ENCODE measurements at regions not wholly inside any gene's neighbourhood (a gene's known extent, or its start where the extent isn't known, plus 50 kb on each side); places are given as distances from the start of the nearest gene placed in this dataset.
A peak's percentile ranks its signal among the peaks of the same experiment; 100 is the strongest.

DNA sequence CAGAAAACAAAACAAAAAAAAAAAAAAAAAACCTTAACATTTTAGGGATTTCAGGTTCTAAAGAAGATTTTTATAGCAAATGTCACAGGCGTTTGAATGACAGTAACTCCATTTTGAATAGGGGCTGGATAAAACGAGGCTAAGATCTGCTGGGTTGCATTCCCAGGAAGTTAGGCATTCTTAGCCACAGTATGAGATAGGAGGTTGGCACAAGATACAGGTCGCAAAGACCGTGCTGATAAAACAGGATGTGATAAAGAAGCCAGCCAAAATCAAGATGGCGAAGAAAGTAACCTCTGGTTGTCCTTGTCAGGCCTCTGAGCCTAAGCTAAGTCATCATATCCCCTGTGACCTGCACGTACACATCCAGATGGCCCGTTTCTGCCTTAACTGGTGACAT is 425.6 kb upstream of the PTPRD start:
- no peak for DNase-seq (ENCODE audit: low read depth)
- TF ChIP-seq, protein P1, sequence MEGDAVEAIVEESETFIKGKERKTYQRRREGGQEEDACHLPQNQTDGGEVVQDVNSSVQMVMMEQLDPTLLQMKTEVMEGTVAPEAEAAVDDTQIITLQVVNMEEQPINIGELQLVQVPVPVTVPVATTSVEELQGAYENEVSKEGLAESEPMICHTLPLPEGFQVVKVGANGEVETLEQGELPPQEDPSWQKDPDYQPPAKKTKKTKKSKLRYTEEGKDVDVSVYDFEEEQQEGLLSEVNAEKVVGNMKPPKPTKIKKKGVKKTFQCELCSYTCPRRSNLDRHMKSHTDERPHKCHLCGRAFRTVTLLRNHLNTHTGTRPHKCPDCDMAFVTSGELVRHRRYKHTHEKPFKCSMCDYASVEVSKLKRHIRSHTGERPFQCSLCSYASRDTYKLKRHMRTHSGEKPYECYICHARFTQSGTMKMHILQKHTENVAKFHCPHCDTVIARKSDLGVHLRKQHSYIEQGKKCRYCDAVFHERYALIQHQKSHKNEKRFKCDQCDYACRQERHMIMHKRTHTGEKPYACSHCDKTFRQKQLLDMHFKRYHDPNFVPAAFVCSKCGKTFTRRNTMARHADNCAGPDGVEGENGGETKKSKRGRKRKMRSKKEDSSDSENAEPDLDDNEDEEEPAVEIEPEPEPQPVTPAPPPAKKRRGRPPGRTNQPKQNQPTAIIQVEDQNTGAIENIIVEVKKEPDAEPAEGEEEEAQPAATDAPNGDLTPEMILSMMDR (conservative IDR thresholded peaks at IDR 0.05; ENCODE audit: low read depth, low read length) = no peak
- no peak overlapping the region for H3K4me3 ChIP-seq (ENCODE audit: low read length)

DNA sequence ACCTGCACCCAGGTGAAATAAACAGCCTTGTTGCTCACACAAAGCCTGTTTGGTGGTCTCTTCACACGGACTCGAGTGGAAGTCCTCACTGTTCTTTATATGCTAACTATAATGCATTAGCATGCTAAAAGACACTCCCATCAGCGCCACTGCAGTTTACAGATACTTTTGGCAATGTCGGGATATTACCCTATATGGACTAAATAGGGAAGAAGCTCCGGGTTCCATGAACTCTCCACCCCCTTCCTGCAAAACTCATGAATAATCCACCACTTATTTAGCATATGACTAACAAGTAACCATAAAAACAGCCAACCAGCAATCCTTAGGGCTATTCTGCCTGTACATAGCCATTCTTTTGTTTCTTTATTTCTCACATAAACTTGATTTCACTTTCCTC is 426.2 kb upstream of the PTPRD start:
- TF ChIP-seq, protein P1 (conservative IDR thresholded peaks at IDR 0.05; ENCODE audit: low read depth, low read length) = no peak
- DNase-seq (ENCODE audit: low read depth) = no peak
- H3K4me3 ChIP-seq (ENCODE audit: low read length) = no peak overlapping the region

DNA sequence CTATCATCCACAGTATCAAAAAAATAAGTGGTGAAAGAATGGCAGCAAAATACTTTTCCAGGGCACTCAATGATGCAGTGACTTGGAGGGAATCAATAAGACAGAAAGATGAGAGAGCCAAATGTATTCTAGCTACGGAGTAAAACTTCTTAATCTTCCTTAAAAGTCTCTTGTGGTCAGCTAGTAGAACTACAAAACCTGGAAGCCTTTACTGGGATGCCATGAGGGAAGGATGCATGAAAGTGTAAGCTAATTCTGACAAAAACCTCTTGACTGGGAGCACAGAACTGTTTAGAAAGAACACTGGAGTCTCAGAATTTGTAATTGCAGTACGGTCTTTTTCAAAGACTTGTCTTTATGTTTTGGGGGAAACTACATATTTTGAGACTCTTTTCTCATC is 432.8 kb upstream of the PTPRD start:
- TF ChIP-seq, protein P1 (conservative IDR thresholded peaks at IDR 0.05; ENCODE audit: low read depth, low read length) = peak; percentile 18
- no peak overlapping the region for H3K4me3 ChIP-seq (ENCODE audit: low read length)
- DNase-seq (ENCODE audit: low read depth) = no peak

DNA sequence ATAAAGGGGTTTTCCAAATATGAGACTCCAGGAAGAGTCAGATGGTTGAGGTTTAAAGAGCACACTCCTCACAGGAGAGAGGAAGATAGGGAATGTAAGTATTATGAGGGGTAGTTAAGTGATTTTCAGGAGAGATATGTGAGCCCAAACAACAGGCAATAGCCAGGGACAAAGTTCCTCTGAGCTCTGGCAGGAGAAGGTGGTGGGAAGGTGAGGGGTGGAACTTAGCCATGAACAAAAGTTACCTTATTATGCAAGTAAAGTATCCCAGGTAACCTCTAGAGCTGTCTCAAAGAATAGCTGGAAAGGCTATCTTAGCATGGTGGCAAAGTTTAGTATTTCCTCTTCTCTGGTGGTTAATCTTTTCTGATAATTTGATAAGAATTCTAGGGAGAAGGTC is 450.5 kb upstream of the PTPRD start:
- H3K4me3 ChIP-seq (ENCODE audit: low read length) = no peak overlapping the region
- no peak for DNase-seq (ENCODE audit: low read depth)
- TF ChIP-seq, protein P1 (conservative IDR thresholded peaks at IDR 0.05; ENCODE audit: low read depth, low read length) = no peak

DNA sequence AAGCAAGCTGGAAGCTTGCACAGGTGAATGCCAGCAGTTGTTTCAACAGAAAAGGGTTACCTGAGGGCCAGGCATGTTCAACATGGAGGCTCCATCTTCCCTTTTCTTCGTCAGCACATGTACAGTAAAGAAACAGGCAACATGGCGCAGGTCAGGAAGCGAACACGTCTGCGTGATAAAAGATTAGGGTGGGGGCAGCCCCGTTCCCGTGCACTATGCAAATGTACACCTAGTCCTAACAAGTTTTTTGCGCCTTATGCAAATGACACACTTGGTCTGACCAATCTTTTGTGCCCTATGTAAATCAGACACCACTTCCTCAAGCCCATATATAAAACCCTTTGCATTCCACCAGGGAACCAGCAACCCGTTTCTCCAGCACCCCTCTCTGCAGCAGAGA is 452.1 kb upstream of the PTPRD start:
- no peak overlapping the region for H3K4me3 ChIP-seq (ENCODE audit: low read length)
- no peak for DNase-seq (ENCODE audit: low read depth)
- TF ChIP-seq, protein P1 (conservative IDR thresholded peaks at IDR 0.05; ENCODE audit: low read depth, low read length) = no peak

DNA sequence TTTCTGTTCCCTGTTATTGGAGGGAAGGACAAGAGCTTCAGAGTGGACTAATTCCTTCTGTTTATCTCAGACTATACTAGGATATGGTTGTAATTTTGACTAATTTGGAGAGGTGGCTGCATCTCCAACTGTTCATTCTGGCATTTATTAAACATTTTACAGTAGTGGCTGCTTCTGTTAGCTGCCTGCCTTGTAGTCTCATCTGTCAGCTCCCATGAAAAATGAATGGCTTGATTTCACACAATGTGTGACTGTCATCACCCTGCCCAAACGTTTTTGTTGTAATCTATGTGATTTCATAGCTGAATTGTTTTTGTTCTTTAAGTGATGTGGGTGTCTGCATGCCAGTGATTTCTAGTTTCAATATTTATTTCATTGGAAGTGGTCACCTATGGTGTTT is 459.4 kb upstream of the PTPRD start:
- TF ChIP-seq, protein P1 (conservative IDR thresholded peaks at IDR 0.05; ENCODE audit: low read depth, low read length) = no peak
- DNase-seq (ENCODE audit: low read depth) = no peak
- no peak overlapping the region for H3K4me3 ChIP-seq (ENCODE audit: low read length)

DNA sequence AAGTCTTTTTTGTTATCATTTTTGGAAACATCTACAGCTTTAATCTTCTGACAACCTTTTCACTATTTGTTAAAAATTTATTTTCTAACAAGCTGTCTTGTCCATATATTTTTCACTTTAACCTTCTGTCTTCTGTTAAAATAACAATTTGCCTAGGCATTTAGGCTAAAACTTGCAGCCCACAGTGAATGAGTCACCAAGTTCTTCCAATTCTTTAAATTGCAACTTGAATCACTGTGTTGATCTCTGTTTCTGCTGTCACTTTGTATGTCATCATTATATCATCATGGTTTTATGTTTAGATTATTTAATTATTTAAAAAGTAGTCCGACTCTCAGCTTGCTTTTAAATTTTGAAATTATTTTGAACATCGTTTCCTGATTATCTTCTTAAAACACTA is 473.8 kb upstream of the PTPRD start:
- H3K4me3 ChIP-seq (ENCODE audit: low read length) = no peak overlapping the region
- peak; percentile 17 for DNase-seq (ENCODE audit: low read depth)
- TF ChIP-seq, protein P1 (conservative IDR thresholded peaks at IDR 0.05; ENCODE audit: low read depth, low read length) = no peak

Data from retinal pigment epithelial cell (primary cell).